ENCODE measurements at regions not wholly inside any gene's neighbourhood (a gene's known extent, or its start where the extent isn't known, plus 50 kb on each side); places are given as distances from the start of the nearest gene placed in this dataset.

DNA sequence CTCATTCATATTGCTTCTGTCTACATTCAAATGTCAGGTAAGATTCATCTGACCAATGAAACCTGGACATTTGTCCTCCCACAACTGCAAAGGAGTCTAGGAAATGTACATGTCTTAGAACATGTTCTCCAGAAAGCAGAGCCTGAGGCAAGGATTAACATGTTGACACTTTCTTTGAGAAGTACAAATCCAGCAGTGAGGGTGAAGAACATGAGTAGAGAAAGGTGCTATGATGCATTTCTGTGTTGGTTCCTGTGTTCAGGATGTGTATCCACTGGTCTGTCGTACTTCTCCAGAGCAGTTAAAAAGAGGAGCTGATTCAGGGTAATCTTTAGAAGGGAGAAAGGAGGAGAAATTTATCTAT is 146.0 kb upstream of the AGR3 start:
- TF ChIP-seq, protein P1, sequence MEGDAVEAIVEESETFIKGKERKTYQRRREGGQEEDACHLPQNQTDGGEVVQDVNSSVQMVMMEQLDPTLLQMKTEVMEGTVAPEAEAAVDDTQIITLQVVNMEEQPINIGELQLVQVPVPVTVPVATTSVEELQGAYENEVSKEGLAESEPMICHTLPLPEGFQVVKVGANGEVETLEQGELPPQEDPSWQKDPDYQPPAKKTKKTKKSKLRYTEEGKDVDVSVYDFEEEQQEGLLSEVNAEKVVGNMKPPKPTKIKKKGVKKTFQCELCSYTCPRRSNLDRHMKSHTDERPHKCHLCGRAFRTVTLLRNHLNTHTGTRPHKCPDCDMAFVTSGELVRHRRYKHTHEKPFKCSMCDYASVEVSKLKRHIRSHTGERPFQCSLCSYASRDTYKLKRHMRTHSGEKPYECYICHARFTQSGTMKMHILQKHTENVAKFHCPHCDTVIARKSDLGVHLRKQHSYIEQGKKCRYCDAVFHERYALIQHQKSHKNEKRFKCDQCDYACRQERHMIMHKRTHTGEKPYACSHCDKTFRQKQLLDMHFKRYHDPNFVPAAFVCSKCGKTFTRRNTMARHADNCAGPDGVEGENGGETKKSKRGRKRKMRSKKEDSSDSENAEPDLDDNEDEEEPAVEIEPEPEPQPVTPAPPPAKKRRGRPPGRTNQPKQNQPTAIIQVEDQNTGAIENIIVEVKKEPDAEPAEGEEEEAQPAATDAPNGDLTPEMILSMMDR (conservative IDR thresholded peaks at IDR 0.05), result no peak
- Histone ChIP-seq H3K9me3 (ENCODE audit: control insufficient read depth, low read depth, low read length) (no peaks in the 10 kb centered on the region), H3K18ac (ENCODE audit: insufficient read length, low read depth, low read length) (no peak overlapping the region), H3K4me1 (ENCODE audit: insufficient read depth, low read length) (no peaks in the 10 kb centered on the region), H4K8ac (replicated peaks; ENCODE audit: insufficient read length, low read depth, low read length) (no peak overlapping the region), H2BK120ac (ENCODE audit: low read depth, low read length, poor library complexity, severe bottlenecking) (no peak overlapping the region), H3K27me3 (ENCODE audit: insufficient read depth, low read length) (no peaks in the 10 kb centered on the region), H3K79me1 (ENCODE audit: insufficient read depth, low read depth, low read length, poor library complexity, severe bottlenecking) (no peaks in the 10 kb centered on the region), H3K79me2 (ENCODE audit: insufficient read depth, low read length) (no peaks in the 10 kb centered on the region), H2BK20ac (ENCODE audit: low read depth, low read length, poor library complexity, severe bottlenecking) (no peak overlapping the region), H2BK15ac (ENCODE audit: low read depth, low read length) (no peak overlapping the region), H3K9ac (ENCODE audit: extremely low read depth, insufficient read length, low read length) (no peak overlapping the region), H3K14ac (ENCODE audit: insufficient read depth, low read length) (no peak overlapping the region), H3K56ac (ENCODE audit: insufficient read length, low read depth, low read length) (no peak overlapping the region), H4K5ac (ENCODE audit: insufficient read length, low read depth, low read length) (no peak overlapping the region), H4K20me1 (ENCODE audit: control insufficient read depth, insufficient read depth, insufficient read length) (no peaks in the 10 kb centered on the region), H3K23me2 (ENCODE audit: insufficient read length, low read depth, low read length, poor library complexity, severe bottlenecking) (no peaks in the 10 kb centered on the region), H2BK12ac (ENCODE audit: insufficient read length, low read depth, low read length) (no peak overlapping the region), H4K91ac (ENCODE audit: insufficient read length, low read depth, low read length) (no peak overlapping the region), H3K4me2 (ENCODE audit: insufficient read depth, insufficient read length, low read length) (no peak overlapping the region), H3K4ac (ENCODE audit: low read depth, low read length) (no peak overlapping the region), H2BK5ac (ENCODE audit: insufficient read length, low read length) (no peak overlapping the region), H3T11ph (ENCODE audit: low read length) (no peak overlapping the region), H2AFZ (ENCODE audit: low read length) (no peak overlapping the region), H3K23ac (ENCODE audit: insufficient read length, low read depth, low read length) (no peak overlapping the region), H3K27ac (ENCODE audit: insufficient read length, low read depth, low read length) (no peak overlapping the region), H2AK5ac (ENCODE audit: insufficient read length, low read length) (no peak overlapping the region)
- H3K36me3 Mint-ChIP-seq (ENCODE audit: insufficient read depth in 1 of 3, low read depth in 3 of 3), result no peaks in the 10 kb centered on the region
- no peaks in the 10 kb centered on the region for H3K9me3 Mint-ChIP-seq
- WGBS (ENCODE audit: extremely low coverage, insufficient read length, low lambda C conversion rate), result no CpG with 5 or more reads among the region's 1 CpG
- no peak overlapping the region for H3K4me3 Mint-ChIP-seq
- peaks cover 2 to 6% of the 10 kb centered on the region in 2 experiments; a peak in 2 of 4 replicates for H3K4me1 Mint-ChIP-seq
- no peaks in the 10 kb centered on the region for H3K27me3 Mint-ChIP-seq (ENCODE audit: low read depth)
- H3K27ac Mint-ChIP-seq, result no peak overlapping the region
- DNase-seq, result no peak
